H1 (cell line): ENCODE measurements at regions not wholly inside any gene's neighbourhood (a gene's known extent, or its start where the extent isn't known, plus 50 kb on each side); places are given as distances from the start of the nearest gene placed in this dataset.

ENCODE experiments used
- CTCF ChIA-PET: fragments of 300-600 bp; sonication (Branson Sonifier 250); formaldehyde crosslinking; loops from one replicate; lab custom pipeline; 2021; ENCODE audit not compliant: partially characterized antibody; lab: Charles Lee
- POLR2A ChIA-PET: fragments of 300-600 bp; sonication (Branson Sonifier 250); formaldehyde crosslinking; loops from one replicate; lab custom pipeline; 2021; ENCODE audit warnings: inconsistent platforms; ENCODE audit not compliant: partially characterized antibody; lab: Charles Lee
- DNase-seq, 2 experiments: peaks; one replicate each; pipeline versions ENCODE4 v3.0.0 to v3.0.0-alpha.2; 2010 to 2022; ENCODE audit warnings: low spot score in 2 of 2, low read depth in 1 of 2, mixed read lengths in 1 of 2
- FAIRE-seq: peaks from 2 replicates; lab custom pipeline; 2011; peaks lifted over from hg19 to GRCh38; lab: Jason Lieb, UNC
- H2AFZ ChIP-seq: 2 replicates; pipeline ENCODE4 v1.8.1; 2012; ENCODE audit warnings: low read length, inconsistent platforms
- H2AK5ac ChIP-seq: 2 replicates; pipeline ENCODE4 v1.6.1; 2013; ENCODE audit warnings: low read depth, low read length
- H2BK120ac ChIP-seq: replicated peaks from 2 replicates; pipeline ENCODE3; 2013; ENCODE audit warnings: low read depth, low read length, inconsistent platforms
- H2BK12ac ChIP-seq: 2 replicates; pipeline ENCODE4 v1.6.1; 2013; ENCODE audit warnings: low read depth, low read length
- H2BK15ac ChIP-seq: 2 replicates; pipeline ENCODE4 v1.6.1; 2013; ENCODE audit warnings: low read length
- H2BK20ac ChIP-seq: 2 replicates; pipeline ENCODE4 v1.6.1; 2013; ENCODE audit warnings: low read length
- H2BK5ac ChIP-seq: 2 replicates; pipeline ENCODE4 v1.6.1; 2013; ENCODE audit warnings: low read depth, low read length
- H3K14ac ChIP-seq: 2 replicates; pipeline ENCODE4 v1.6.1; 2013; ENCODE audit warnings: inconsistent platforms; ENCODE audit not compliant: insufficient read length
- H3K18ac ChIP-seq: 2 replicates; pipeline ENCODE4 v1.6.1; 2013; ENCODE audit warnings: low read length; ENCODE audit errors: extremely low read depth
- H3K23ac ChIP-seq: 2 replicates; pipeline ENCODE4 v1.6.1; 2013; ENCODE audit warnings: inconsistent platforms; ENCODE audit not compliant: insufficient read length
- H3K23me2 ChIP-seq: 2 replicates; pipeline ENCODE4 v1.6.1; 2013; ENCODE audit warnings: low read depth, low read length
- H3K27ac ChIP-seq: 2 replicates; pipeline ENCODE4 v1.6.1; 2011; ENCODE audit warnings: low read depth, low read length, inconsistent platforms
- H3K27me3 ChIP-seq, 4 experiments: replicated peaks in 1 of 4; 1 replicate in 1 of 4; 2 replicates in 3 of 4; pipeline versions ENCODE4 v1.6.1 to v1.8.1; 2011 to 2013; ENCODE audit warnings: low read length in 3 of 4, mild to moderate bottlenecking in 3 of 4, inconsistent platforms in 2 of 4, mixed read lengths in 2 of 4, moderate library complexity in 1 of 4; ENCODE audit not compliant: control insufficient read depth in 3 of 4, insufficient read depth in 3 of 4; ENCODE audit errors: extremely low read depth in 1 of 4
- H3K36me3 ChIP-seq, 4 experiments: 2 replicates each; pipeline versions ENCODE4 v1.6.1 to v1.8.1; 2011 to 2013; ENCODE audit warnings: mild to moderate bottlenecking in 4 of 4, low read length in 3 of 4, moderate library complexity in 2 of 4, control low read depth in 1 of 4, inconsistent platforms in 1 of 4; ENCODE audit not compliant: insufficient read depth in 4 of 4, control insufficient read depth in 2 of 4
- H3K4ac ChIP-seq: replicated peaks from 2 replicates; pipeline ENCODE3; 2013; ENCODE audit warnings: low read length, low read depth, mixed read lengths, inconsistent platforms; ENCODE audit not compliant: insufficient read length
- H3K4me1 ChIP-seq, 4 experiments: replicated peaks in 1 of 4; 1 replicate in 1 of 4; 2 replicates in 3 of 4; pipeline versions ENCODE4 v1.6.1 to v1.8.1; 2011 to 2013; ENCODE audit warnings: low read length in 3 of 4, inconsistent platforms in 2 of 4, mixed read lengths in 1 of 4; ENCODE audit not compliant: insufficient read depth in 4 of 4, control insufficient read depth in 3 of 4
- H3K4me2 ChIP-seq, 2 experiments: 2 replicates each; pipeline versions ENCODE4 v1.6.1 to v1.8.1; 2011 to 2013; ENCODE audit warnings: low read depth in 2 of 2, low read length in 2 of 2, control low read depth in 1 of 2, inconsistent platforms in 1 of 2, mild to moderate bottlenecking in 1 of 2; ENCODE audit not compliant: insufficient read depth in 1 of 2
- H3K4me3 ChIP-seq, 4 experiments: fragments of 200-600, 300-600 bp in 1 of 4; sonication (generic), shearing (Covaris generic), sonication (Bioruptor Twin) in 1 of 4; 2 replicates each; pipeline versions ENCODE4 v1.5.1 to v1.8.1; 2011 to 2016; ENCODE audit warnings: low read length in 4 of 4, low read depth in 3 of 4, control low read depth in 2 of 4, inconsistent platforms in 2 of 4, mild to moderate bottlenecking in 2 of 4, mixed read lengths in 1 of 4, moderate library complexity in 1 of 4; ENCODE audit not compliant: insufficient read depth in 2 of 4; ENCODE audit errors: extremely low read depth in 1 of 4
- H3K56ac ChIP-seq: replicated peaks from 2 replicates; pipeline ENCODE3; 2013; ENCODE audit warnings: low read depth, mild to moderate bottlenecking, mixed read lengths, low read length, inconsistent platforms; ENCODE audit not compliant: insufficient read length
- H3K79me1 ChIP-seq: 2 replicates; pipeline ENCODE4 v1.6.1; 2013; ENCODE audit warnings: low read depth, low read length, control low read depth
- H3K79me2 ChIP-seq, 2 experiments: 2 replicates each; pipeline versions ENCODE4 v1.6.1 to v1.8.1; 2012 to 2013; ENCODE audit warnings: low read length in 2 of 2, mild to moderate bottlenecking in 2 of 2, inconsistent platforms in 1 of 2; ENCODE audit not compliant: insufficient read depth in 2 of 2, control insufficient read depth in 1 of 2
- H3K9ac ChIP-seq, 4 experiments: replicated peaks in 1 of 4; 1 replicate in 1 of 4; 2 replicates in 3 of 4; pipeline versions ENCODE4 v1.6.1 to v1.8.1; 2011 to 2013; ENCODE audit warnings: low read depth in 3 of 4, low read length in 3 of 4, control low read depth in 2 of 4, mild to moderate bottlenecking in 2 of 4, moderate library complexity in 2 of 4, inconsistent platforms in 1 of 4; ENCODE audit errors: extremely low read depth in 1 of 4
- H3K9me3 ChIP-seq, 2 experiments: 2 replicates each; pipeline versions ENCODE4 v1.6.1 to v1.8.1; 2012 to 2013; ENCODE audit warnings: mild to moderate bottlenecking in 2 of 2, moderate library complexity in 2 of 2, control low read depth in 1 of 2, inconsistent platforms in 1 of 2, low read depth in 1 of 2, low read length in 1 of 2, mixed read lengths in 1 of 2; ENCODE audit not compliant: insufficient read depth in 2 of 2
- H4K20me1 ChIP-seq, 2 experiments: replicated peaks in 1 of 2; 2 replicates each; pipeline versions ENCODE3 to v1.8.1; 2011 to 2013; ENCODE audit warnings: inconsistent platforms in 2 of 2, low read length in 2 of 2, mild to moderate bottlenecking in 1 of 2; ENCODE audit not compliant: insufficient read depth in 2 of 2, control insufficient read depth in 1 of 2
- H4K5ac ChIP-seq: 2 replicates; pipeline ENCODE4 v1.6.1; 2013; ENCODE audit warnings: low read length, low read depth, mixed read lengths, inconsistent platforms; ENCODE audit not compliant: insufficient read length
- H4K8ac ChIP-seq: 2 replicates; pipeline ENCODE4 v1.8.0; 2013; ENCODE audit warnings: mild to moderate bottlenecking, moderate library complexity, low read length, inconsistent platforms; ENCODE audit not compliant: insufficient read depth; ENCODE audit errors: extremely low read depth
- H4K91ac ChIP-seq: replicated peaks from 2 replicates; pipeline ENCODE3; 2013; ENCODE audit warnings: low read length, mixed read lengths, inconsistent platforms; ENCODE audit not compliant: insufficient read length
- BACH1 ChIP-seq: IDR thresholded peaks from 2 replicates; pipeline ENCODE4 v1.6.1; 2012; ENCODE audit warnings: low read length, improper control_type of control experiment
- CREB1 ChIP-seq: IDR thresholded peaks from 2 replicates; pipeline ENCODE4 v1.6.1; 2012; ENCODE audit warnings: inconsistent platforms
- GTF2F1 ChIP-seq: IDR thresholded peaks from 2 replicates; pipeline ENCODE4 v1.6.1; 2012; ENCODE audit warnings: low read depth, low read length, improper control_type of control experiment, borderline replicate concordance
- KDM1A ChIP-seq: fragments of 200-600, 300-600 bp; sonication (generic); IDR thresholded peaks from 2 replicates; pipeline ENCODE4 v1.7.1; 2016; ENCODE audit warnings: mild to moderate bottlenecking, low read length, borderline replicate concordance
- KDM4A ChIP-seq: IDR thresholded peaks from one replicate; pipeline ENCODE4 v1.7.1; 2012; ENCODE audit warnings: low read depth, mild to moderate bottlenecking, moderate library complexity, low read length, inconsistent platforms; ENCODE audit not compliant: severe bottlenecking
- KDM5A ChIP-seq: fragments of 200-600 bp; IDR thresholded peaks from 2 replicates; pipeline ENCODE4 v1.7.1; 2012; ENCODE audit warnings: mild to moderate bottlenecking, low read length, inconsistent platforms, mixed read lengths
- MAFK ChIP-seq: IDR thresholded peaks from 2 replicates; pipeline ENCODE4 v1.6.1; 2012; ENCODE audit warnings: low read depth, mild to moderate bottlenecking, improper control_type of control experiment, low read length
- RAD21 ChIP-seq, 2 experiments: IDR thresholded peaks in 1 of 2; conservative IDR thresholded peaks in 1 of 2; 2 replicates each; pipeline ENCODE4 v1.6.1; 2011; ENCODE audit warnings: low read depth in 2 of 2, low read length in 2 of 2, improper control_type of control experiment in 1 of 2, inconsistent platforms in 1 of 2, mild to moderate bottlenecking in 1 of 2, moderate library complexity in 1 of 2
- RBBP5 ChIP-seq: IDR thresholded peaks from 2 replicates; pipeline ENCODE4 v1.7.1; 2012; ENCODE audit warnings: low read depth, mild to moderate bottlenecking, inconsistent platforms, low read length, moderate library complexity, borderline replicate concordance
- SAP30 ChIP-seq: fragments of 300-600 bp; sonication (generic); IDR thresholded peaks from 2 replicates; pipeline ENCODE4 v1.7.1; 2012; ENCODE audit warnings: low read length, moderate library complexity, mild to moderate bottlenecking, inconsistent platforms; ENCODE audit not compliant: insufficient read depth, insufficient replicate concordance
- SIRT6 ChIP-seq: IDR thresholded peaks from one replicate; pipeline ENCODE4 v1.7.1; 2012; ENCODE audit warnings: low read length, inconsistent platforms
- SP1 ChIP-seq: IDR thresholded peaks from 2 replicates; pipeline ENCODE4 v1.6.1; 2011; ENCODE audit warnings: low read depth, low read length
- SUZ12 ChIP-seq: fragments of 200-600 bp; sonication (generic); IDR thresholded peaks from 2 replicates; pipeline ENCODE4 v1.6.1; 2012; ENCODE audit warnings: mild to moderate bottlenecking, inconsistent platforms, low read length, moderate library complexity, mixed read lengths
- TCF12 ChIP-seq: IDR thresholded peaks from 2 replicates; pipeline ENCODE4 v1.6.1; 2011; ENCODE audit warnings: low read depth, mild to moderate bottlenecking, low read length
- YY1 ChIP-seq: IDR thresholded peaks from 2 replicates; pipeline ENCODE4 v1.6.1; 2011; ENCODE audit warnings: low read depth, mild to moderate bottlenecking, low read length
- TF ChIP-seq, protein P1 (sequence below): IDR thresholded peaks from 2 replicates; pipeline ENCODE4 v1.6.1; 2011; ENCODE audit warnings: low read depth, mild to moderate bottlenecking, low read length; ENCODE audit not compliant: insufficient read depth

DNA sequence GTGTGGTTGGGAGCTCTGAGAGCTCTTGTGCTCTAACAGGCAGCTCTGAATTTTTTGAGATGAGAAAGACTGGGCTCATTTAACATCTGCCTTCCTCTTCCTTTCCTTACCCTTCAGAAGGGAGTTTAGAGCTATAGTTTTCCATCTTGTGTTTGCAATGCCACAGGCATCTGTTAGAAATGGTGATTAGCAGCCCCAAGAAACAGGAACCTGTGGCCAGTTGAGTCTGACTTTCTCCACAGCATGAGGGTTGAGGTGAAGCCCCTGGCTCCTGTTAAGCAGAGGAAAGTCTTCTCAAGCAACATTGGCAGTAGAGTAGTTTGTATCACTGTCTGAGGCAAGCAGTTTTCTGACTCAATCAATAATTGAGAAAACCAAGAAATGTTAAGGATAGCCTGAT is 577.4 kb downstream of the ZEB2 start:
- Histone ChIP-seq H3K79me2 (no peaks in the 10 kb centered on the region), H2BK120ac (no peak overlapping the region), H3K27ac (no peak overlapping the region), H3K9me3 (no peaks in the 10 kb centered on the region), H2AFZ (no peak overlapping the region), H3K18ac (no peak overlapping the region), H4K20me1 (no peaks in the 10 kb centered on the region), H3K14ac (no peak overlapping the region), H3K27me3 (peaks cover 0 to 8% (median 7%) of the 10 kb centered on the region in 4 experiments; a peak in 3 of 7 replicates), H3K79me1 (no peaks in the 10 kb centered on the region), H3K23ac (no peak overlapping the region), H2BK15ac (no peak overlapping the region), H3K4me3 (no peak overlapping the region), H2BK12ac (no peak overlapping the region), H3K4me2 (no peak overlapping the region), H2AK5ac (no peak overlapping the region), H4K8ac (no peak overlapping the region; the same call in 1 of the 2 replicates), H3K4me1 (peaks cover 0 to 8% (median 3%) of the 10 kb centered on the region in 4 experiments; a peak in 3 of 7 replicates), H3K36me3 (no peaks in the 10 kb centered on the region), H3K9ac (no peak overlapping the region), H3K4ac (no peak overlapping the region), H2BK5ac (no peak overlapping the region), H2BK20ac (no peak overlapping the region), H3K56ac (no peak overlapping the region), H3K23me2 (peaks cover 2% of the 10 kb centered on the region; the same call in 1 of the 2 replicates), H4K91ac (no peak overlapping the region), H4K5ac (no peak overlapping the region)
- FAIRE-seq, result no peak
- no peak for DNase-seq
- POLR2A ChIA-PET, result no interaction called here
- CTCF ChIA-PET, result interaction anchor here (0.6 kb wide), 1 partner anchor 27 kb away, joined by 3 read pairs; no protein-coding TSS in a partner anchor
- TF ChIP-seq SIRT6 (no peak), KDM4A (no peak), KDM1A (no peak), TCF12 (no peak), SUZ12 (no peak), YY1 (no peak), CREB1 (no peak), RBBP5 (no peak), GTF2F1 (no peak), SAP30 (no peak), MAFK (no peak), SP1 (no peak), RAD21 (IDR thresholded peaks at IDR 0.05 in 1 of 2, conservative IDR thresholded peaks at IDR 0.05 in 1 of 2; ENCODE audit: low read depth in 2 of 2, low read length in 2 of 2) (no peak), KDM5A (no peak), BACH1 (no peak)
- TF ChIP-seq, protein P1, sequence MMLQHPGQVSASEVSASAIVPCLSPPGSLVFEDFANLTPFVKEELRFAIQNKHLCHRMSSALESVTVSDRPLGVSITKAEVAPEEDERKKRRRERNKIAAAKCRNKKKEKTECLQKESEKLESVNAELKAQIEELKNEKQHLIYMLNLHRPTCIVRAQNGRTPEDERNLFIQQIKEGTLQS, result no peak
